ENCODE measurements at regions not wholly inside any gene's neighbourhood (a gene's known extent, or its start where the extent isn't known, plus 50 kb on each side); places are given as distances from the start of the nearest gene placed in this dataset.

- no peak for DNase-seq (ENCODE audit: low read depth)
Observed at GRCh38 chr1:239993366-239993765, 98.3 kb upstream of the FMN2 start.

GRCh38 chr1:239995281-239995680 lies 96.4 kb upstream of the FMN2 start:
- DNase-seq (ENCODE audit: low read depth) = no peak

GRCh38 chr1:239997160-239997514 lies 94.5 kb upstream of the FMN2 start:
- no peak for DNase-seq (ENCODE audit: low read depth)

DNA sequence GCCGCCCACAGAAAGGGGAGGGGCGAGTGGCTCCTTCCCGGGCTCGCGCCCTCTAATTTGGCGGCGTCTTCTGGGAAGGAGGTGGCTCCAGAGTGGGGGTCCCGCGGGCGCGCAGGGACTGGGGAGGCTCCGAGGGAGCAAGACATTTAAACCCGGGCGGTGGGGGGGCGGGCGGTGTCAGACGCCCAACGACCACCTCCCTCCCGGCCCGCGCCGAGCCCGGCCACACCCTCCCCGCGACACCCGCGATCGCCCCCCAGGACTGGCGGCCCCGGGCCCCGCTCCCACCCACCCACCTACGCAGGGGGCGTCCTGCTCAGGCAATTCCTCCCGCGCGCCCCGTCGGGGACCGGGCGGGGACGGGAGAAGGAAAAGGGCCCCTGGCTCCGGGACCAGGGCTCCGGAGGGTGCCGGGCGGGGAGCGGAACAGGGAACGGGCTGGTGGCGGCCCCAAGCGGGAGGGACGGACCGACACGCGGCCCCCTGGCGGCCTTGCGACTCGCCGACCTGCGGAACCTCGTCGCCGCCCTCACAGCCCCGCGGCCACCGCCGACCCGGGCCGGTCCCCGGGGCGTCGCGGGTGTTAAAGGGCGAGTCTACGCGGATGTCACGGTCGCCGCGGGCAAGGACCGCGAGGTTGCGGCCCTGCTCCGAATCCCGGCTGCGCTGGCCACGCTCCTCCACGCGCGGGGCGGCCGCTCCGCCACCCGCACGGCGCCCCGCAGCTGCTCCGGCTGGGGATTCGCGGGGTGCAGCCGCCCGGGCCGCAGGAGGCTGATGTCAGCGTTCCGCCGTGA lies 94.0 kb upstream of the FMN2 start:
- no peak for DNase-seq (ENCODE audit: low read depth)

GRCh38 chr1:239998312-239998649 lies 93.4 kb upstream of the FMN2 start:
- DNase-seq (ENCODE audit: low read depth) = no peak

- DNase-seq (ENCODE audit: low read depth) = no peak
Observed at GRCh38 chr1:239999170-239999569, 92.5 kb upstream of the FMN2 start.

DNA sequence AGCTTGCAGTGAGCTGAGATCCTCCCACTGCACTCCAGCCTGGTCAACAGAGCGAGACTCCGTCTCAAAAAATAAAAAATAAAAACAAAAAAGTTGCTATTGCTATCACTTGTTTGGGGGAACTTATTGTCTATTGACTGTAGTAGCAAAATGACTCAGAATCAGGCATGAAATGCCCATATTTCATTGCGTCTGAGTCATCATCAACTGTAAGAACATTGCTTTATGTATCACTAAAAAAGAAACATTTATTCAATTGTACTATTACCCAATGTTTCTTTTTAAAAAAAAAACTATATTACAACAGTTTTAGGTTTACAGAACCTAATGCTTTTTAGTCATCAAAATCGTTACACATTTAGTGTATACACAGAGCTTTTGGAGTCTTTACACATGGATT lies 91.0 kb upstream of the FMN2 start:
- DNase-seq (ENCODE audit: low read depth) = no peak

DNA sequence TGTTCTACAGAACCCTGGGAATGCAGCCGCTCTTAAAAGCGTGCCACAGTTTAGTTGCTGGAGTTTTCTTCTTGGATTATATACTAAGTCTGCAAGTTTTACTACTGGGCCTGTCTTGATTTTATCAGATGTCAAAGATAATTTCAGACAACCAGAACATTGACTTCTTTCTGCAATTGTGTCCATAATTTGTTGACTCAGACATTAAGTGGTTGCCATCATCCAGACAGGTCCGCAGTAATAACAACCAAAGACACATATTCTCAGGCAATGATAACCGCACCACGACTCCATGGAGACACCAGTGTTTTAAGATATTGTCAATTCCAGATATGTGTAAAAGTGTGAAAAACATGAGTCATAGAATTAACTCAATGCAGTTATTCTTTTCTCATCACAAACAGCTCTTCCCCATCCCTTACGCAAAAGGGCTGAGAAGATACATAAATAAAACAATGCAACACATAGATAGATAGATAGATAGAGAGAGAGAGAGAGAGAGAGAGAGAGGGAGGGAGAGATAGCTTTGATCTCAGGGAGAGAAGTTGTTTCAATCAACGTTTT lies 90.4 kb upstream of the FMN2 start:
- DNase-seq (ENCODE audit: low read depth) = no peak

DNA sequence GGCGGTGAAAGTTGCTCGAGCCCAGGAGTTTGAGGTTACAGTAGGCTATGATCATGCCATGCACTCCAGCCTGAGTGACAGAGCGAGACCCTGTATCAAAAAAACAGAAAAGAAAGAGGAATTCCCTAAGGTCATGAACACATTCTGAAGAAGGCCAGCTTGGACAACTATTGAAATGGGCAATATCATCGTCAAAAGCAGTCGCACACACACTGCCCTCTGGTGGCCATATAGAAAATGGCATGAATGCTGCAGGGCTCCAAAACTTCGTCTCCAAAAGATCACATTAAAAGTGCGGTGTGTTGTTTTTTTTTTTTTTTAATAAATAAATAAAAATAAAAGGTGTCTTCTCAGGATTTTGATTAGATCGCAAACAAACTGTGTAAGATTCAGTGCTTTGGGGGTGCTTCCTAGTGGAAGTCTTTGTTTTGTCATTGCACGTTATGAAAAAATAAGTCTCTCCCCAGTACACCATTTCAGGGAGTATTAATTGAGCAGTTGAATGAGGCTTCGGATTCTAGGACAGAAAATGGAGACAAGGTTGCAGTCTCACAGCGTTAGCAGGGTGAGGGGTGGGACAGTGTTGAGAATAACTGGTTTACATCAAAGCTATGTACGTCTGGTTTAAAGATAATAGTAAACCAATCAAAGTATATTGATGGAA lies 87.5 kb upstream of the FMN2 start:
- no peak for DNase-seq (ENCODE audit: low read depth)

DNA sequence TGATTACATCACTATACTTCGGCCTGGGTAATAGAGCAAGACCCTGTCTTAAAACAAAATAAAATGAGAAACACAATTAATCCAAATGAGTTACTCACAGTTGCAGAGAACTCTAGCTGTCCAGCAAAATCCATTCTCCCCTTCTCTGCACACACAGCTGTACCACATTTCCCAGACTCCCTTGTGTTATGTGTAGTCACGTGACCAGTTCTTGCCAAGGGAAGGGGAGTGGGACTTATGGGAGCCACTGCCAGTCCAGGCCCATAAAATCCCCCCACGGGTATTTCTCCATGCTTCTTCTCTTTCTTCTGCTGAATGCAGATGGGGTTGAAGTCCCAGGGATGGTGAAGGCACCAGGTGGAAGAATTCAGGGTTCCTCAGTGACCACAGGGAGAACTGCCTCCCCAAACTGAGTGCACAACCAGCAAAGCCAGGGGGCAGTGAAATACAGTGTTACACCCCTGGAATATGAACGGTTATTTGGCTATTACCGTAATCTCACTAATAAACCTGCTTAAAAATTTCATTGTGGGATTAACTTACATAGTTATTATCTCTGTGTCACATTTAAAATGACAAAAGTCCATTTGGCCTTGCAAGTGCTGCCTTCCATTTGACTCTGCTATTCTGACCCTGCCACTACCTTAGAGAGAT lies 85.6 kb upstream of the FMN2 start:
- no peak for DNase-seq (ENCODE audit: low read depth)

DNA sequence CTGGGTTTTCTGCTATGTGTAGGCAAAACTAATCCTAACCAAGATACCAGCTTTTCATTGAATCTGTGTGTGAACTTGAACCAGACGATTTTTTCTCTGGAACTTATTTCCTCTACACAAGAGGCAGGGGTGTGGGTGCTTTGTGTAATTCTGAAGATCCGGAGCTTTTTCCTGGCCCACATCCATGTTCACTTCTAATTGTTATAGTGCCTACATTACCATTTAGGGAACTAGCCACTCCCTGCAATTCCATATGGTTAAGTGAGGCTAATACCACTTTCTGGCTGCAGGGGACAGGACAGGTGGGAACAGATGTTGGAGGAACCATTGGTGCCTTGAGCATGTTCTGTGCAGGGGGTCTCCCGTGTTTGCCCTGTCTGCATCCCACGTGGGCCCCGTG lies 83.4 kb upstream of the FMN2 start:
- DNase-seq (ENCODE audit: low read depth) = no peak

DNA sequence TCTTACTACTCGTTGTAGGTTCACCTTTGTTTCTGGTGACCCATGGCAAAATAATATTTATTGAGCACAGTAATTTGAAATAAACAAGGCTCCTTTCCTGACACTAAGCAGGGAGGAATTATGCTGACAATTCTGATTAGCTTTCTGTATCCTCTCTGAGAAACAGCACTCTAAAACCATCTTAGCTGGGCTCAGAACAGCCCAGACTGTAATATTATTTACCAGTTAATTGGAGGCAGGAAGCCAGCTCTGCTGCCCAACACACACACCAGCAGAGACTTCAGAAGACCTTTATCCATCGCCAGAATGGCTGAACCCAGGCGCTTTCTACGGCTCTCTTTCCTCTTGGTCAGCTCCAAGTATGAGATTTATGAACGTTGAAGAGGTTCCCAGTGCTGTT lies 77.6 kb upstream of the FMN2 start:
- no peak for DNase-seq (ENCODE audit: low read depth)

GRCh38 chr1:240018617-240019016 lies 73.1 kb upstream of the FMN2 start:
- DNase-seq (ENCODE audit: low read depth) = no peak

DNA sequence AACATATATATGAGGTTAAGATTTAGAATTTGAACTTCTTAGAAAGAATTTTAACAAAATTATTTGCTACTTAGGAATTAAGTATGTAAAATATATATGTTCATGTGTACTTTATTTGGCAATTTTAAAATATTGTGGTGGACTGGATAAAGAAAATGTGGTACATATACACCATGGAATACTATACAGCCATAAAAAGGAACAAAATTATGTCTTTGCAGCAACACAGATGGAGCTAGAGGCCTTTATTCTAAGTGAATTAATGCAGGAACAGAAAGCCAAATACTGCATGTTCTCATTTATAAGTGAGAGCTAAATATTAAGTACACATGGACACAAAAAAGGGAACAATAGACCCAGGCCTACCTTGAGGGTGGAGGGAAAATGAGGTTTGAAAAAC lies 72.2 kb upstream of the FMN2 start:
- DNase-seq (ENCODE audit: low read depth) = no peak

GRCh38 chr1:240020871-240021270 lies 70.8 kb upstream of the FMN2 start:
- DNase-seq (ENCODE audit: low read depth) = no peak

- DNase-seq (ENCODE audit: low read depth) = no peak
Observed at GRCh38 chr1:240021709-240022108, 70.0 kb upstream of the FMN2 start.

- DNase-seq (ENCODE audit: low read depth) = no peak
Observed at GRCh38 chr1:240027059-240027462, 64.6 kb upstream of the FMN2 start.

- DNase-seq (ENCODE audit: low read depth) = no peak
Observed at GRCh38 chr1:240029418-240029817, 62.3 kb upstream of the FMN2 start.

GRCh38 chr1:240030236-240030635 lies 61.4 kb upstream of the FMN2 start:
- no peak for DNase-seq (ENCODE audit: low read depth)

- no peak for DNase-seq (ENCODE audit: low read depth)
Observed at GRCh38 chr1:240031009-240031408, 60.7 kb upstream of the FMN2 start.

- no peak for DNase-seq (ENCODE audit: low read depth)
Observed at GRCh38 chr1:240031414-240031813, 60.3 kb upstream of the FMN2 start.

- DNase-seq (ENCODE audit: low read depth) = no peak
Observed at GRCh38 chr1:240033406-240033805, 58.3 kb upstream of the FMN2 start.

GRCh38 chr1:240036526-240036925 lies 55.2 kb upstream of the FMN2 start:
- DNase-seq (ENCODE audit: low read depth) = no peak
